ENCODE measurements at regions not wholly inside any gene's neighbourhood (a gene's known extent, or its start where the extent isn't known, plus 50 kb on each side); places are given as distances from the start of the nearest gene placed in this dataset.

DNA sequence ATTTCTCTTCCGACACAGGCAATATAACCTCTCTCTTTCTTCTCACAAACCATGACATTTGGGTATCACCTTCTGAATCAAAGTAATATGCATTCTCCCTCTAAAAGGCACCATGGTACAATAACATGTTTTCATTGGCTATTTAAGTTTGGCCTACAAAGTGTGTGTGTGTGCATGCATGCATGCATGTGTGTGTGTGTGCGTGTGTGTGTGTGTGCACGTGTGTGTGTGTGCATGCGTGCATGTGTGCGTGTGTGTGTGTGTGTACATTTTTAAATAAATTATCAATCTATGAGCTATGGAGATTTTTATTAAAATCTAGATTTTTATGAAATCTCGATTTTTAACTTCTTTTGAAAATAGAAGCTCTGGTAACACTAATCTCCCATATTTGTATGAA lies 745.3 kb upstream of the ZEB2 start:
- H3K27me3 ChIP-seq (ENCODE audit: insufficient read depth, poor library complexity, severe bottlenecking), result no peaks in the 10 kb centered on the region
- H3K4me3 ChIP-seq (ENCODE audit: severe bottlenecking), result no peak overlapping the region
- ATAC-seq (ENCODE audit: low read depth) (no peak), DNase-seq (ENCODE audit: low spot score) (no peak)
- H3K9me3 ChIP-seq (ENCODE audit: severe bottlenecking), result no peaks in the 10 kb centered on the region
- TF ChIP-seq, protein P1, sequence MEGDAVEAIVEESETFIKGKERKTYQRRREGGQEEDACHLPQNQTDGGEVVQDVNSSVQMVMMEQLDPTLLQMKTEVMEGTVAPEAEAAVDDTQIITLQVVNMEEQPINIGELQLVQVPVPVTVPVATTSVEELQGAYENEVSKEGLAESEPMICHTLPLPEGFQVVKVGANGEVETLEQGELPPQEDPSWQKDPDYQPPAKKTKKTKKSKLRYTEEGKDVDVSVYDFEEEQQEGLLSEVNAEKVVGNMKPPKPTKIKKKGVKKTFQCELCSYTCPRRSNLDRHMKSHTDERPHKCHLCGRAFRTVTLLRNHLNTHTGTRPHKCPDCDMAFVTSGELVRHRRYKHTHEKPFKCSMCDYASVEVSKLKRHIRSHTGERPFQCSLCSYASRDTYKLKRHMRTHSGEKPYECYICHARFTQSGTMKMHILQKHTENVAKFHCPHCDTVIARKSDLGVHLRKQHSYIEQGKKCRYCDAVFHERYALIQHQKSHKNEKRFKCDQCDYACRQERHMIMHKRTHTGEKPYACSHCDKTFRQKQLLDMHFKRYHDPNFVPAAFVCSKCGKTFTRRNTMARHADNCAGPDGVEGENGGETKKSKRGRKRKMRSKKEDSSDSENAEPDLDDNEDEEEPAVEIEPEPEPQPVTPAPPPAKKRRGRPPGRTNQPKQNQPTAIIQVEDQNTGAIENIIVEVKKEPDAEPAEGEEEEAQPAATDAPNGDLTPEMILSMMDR (IDR thresholded peaks at IDR 0.05; ENCODE audit: poor library complexity, severe bottlenecking), result no peak
- no peaks in the 10 kb centered on the region for H3K36me3 ChIP-seq (ENCODE audit: low read depth)
- H3K27ac ChIP-seq (ENCODE audit: poor library complexity, severe bottlenecking), result no peak overlapping the region
- no peaks in the 10 kb centered on the region for H3K4me1 ChIP-seq (ENCODE audit: insufficient read depth, poor library complexity, severe bottlenecking)

DNA sequence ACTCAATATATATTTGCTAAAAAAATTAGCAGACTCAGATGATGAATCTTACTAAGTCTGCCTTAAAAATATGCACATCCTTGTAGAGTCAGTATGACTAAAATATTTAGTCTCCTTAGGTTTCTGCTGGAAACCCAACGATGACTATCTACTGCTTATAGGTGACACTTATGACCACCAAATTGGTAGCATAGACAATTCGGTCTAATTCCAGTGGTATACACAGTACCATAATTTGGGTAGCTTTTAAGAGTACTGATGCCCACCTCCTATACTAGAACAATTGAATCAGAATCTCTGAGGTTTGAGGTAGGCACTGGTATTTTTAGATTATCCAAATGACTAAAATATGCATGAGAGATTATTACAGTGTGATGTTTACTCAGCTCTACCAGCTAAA lies 740.8 kb upstream of the ZEB2 start:
- H3K36me3 ChIP-seq (ENCODE audit: low read depth), result no peaks in the 10 kb centered on the region
- H3K4me3 ChIP-seq (ENCODE audit: severe bottlenecking), result no peak overlapping the region
- TF ChIP-seq, protein P1 (IDR thresholded peaks at IDR 0.05; ENCODE audit: poor library complexity, severe bottlenecking), result no peak
- no peaks in the 10 kb centered on the region for H3K4me1 ChIP-seq (ENCODE audit: insufficient read depth, poor library complexity, severe bottlenecking)
- H3K27me3 ChIP-seq (ENCODE audit: insufficient read depth, poor library complexity, severe bottlenecking), result no peaks in the 10 kb centered on the region
- no peaks in the 10 kb centered on the region for H3K9me3 ChIP-seq (ENCODE audit: severe bottlenecking)
- DNase-seq (ENCODE audit: low spot score), result no peak
- no peak overlapping the region for H3K27ac ChIP-seq (ENCODE audit: poor library complexity, severe bottlenecking)
- no peak for ATAC-seq (ENCODE audit: low read depth)

DNA sequence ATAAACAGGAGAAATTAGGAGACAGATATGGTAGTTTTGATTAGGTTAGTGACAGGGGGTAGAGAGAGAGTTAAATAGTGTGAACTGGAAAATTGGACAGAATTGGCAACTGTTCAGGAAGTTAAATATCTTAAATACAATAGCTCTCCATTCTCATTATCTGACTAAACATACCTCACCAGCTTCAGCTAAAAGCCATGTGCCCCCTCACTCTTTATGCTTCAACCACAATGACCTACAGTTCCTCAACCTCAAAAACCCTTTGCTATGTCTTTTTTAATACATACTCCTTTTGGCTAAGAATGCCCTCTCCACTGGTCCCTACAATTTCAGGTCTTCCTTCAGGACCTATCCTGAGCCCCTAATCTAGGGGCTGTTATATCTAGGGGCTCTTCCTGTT lies 740.2 kb upstream of the ZEB2 start:
- no peak for ATAC-seq (ENCODE audit: low read depth)
- Histone ChIP-seq H3K4me1 (ENCODE audit: insufficient read depth, poor library complexity, severe bottlenecking) (no peaks in the 10 kb centered on the region), H3K27ac (ENCODE audit: poor library complexity, severe bottlenecking) (no peak overlapping the region), H3K36me3 (ENCODE audit: low read depth) (no peaks in the 10 kb centered on the region), H3K27me3 (ENCODE audit: insufficient read depth, poor library complexity, severe bottlenecking) (no peaks in the 10 kb centered on the region), H3K4me3 (ENCODE audit: severe bottlenecking) (no peak overlapping the region), H3K9me3 (ENCODE audit: severe bottlenecking) (no peaks in the 10 kb centered on the region)
- DNase-seq (ENCODE audit: low spot score), result no peak
- TF ChIP-seq, protein P1 (IDR thresholded peaks at IDR 0.05; ENCODE audit: poor library complexity, severe bottlenecking), result no peak

DNA sequence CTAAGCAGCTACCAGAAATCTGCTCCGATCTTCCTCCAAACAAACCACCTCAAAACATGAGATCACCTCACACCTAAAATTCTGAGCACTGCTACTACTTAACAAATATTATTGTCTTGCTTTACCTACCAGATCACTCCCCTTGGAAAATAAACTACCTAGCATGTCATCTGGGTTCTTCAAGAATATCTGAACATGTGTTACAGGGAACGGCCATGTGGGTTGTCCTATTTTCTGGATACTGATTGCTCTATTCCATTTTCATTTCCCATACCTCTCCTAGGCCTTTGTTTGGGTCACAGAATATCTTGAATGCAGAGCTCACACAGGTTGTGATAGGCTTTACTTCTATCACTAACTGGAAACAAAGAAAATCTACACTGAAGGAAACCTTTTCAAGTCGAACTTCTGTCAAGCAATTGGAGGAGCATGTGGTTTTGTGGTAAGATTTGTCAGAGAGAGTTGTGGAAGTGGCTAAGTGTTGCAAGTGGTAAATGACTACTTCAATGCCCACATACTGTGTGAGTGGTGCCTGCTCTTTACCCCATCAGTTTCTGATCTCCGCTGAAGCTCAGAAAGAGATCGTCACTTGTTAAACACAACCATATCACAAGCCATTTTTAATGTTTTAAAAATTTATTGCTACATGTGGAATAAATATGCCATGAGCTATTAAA lies 739.1 kb upstream of the ZEB2 start:
- DNase-seq (ENCODE audit: low spot score), result no peak
- Histone ChIP-seq H3K36me3 (ENCODE audit: low read depth) (no peaks in the 10 kb centered on the region), H3K27me3 (ENCODE audit: insufficient read depth, poor library complexity, severe bottlenecking) (no peaks in the 10 kb centered on the region), H3K9me3 (ENCODE audit: severe bottlenecking) (no peaks in the 10 kb centered on the region), H3K27ac (ENCODE audit: poor library complexity, severe bottlenecking) (no peak overlapping the region), H3K4me3 (ENCODE audit: severe bottlenecking) (no peak overlapping the region), H3K4me1 (ENCODE audit: insufficient read depth, poor library complexity, severe bottlenecking) (no peaks in the 10 kb centered on the region)
- TF ChIP-seq, protein P1 (IDR thresholded peaks at IDR 0.05; ENCODE audit: poor library complexity, severe bottlenecking), result no peak
- no peak for ATAC-seq (ENCODE audit: low read depth)

DNA sequence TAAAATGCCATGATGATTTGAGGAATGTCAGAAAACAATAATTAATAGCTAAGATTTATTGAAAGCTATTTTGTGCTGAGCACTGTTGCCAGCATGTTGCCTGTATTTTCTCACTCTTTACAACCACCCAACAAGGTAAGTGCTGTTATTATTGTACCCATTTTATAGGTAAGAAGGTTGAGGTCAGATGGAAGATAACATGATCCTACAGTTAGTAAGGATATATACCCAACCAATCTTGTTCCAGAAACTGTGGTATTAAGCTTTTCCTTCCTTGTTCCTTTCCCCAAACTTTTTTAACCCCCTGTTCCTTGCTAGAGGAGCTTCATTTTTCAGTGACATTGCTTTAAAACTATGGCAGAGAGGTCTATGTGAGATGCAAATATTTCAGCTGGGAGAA lies 738.0 kb upstream of the ZEB2 start:
- TF ChIP-seq, protein P1 (IDR thresholded peaks at IDR 0.05; ENCODE audit: poor library complexity, severe bottlenecking), result no peak

More for the DNA sequence above, 738.0 kb upstream of the ZEB2 start:
- H3K4me1 ChIP-seq (ENCODE audit: insufficient read depth, poor library complexity, severe bottlenecking), result no peaks in the 10 kb centered on the region
- ATAC-seq (ENCODE audit: low read depth) (no peak), DNase-seq (ENCODE audit: low spot score) (no peak)
- H3K4me3 ChIP-seq (ENCODE audit: severe bottlenecking), result no peak overlapping the region
- H3K36me3 ChIP-seq (ENCODE audit: low read depth), result no peaks in the 10 kb centered on the region
- H3K9me3 ChIP-seq (ENCODE audit: severe bottlenecking), result no peaks in the 10 kb centered on the region
- H3K27me3 ChIP-seq (ENCODE audit: insufficient read depth, poor library complexity, severe bottlenecking), result no peaks in the 10 kb centered on the region
- H3K27ac ChIP-seq (ENCODE audit: poor library complexity, severe bottlenecking), result no peak overlapping the region

All from RWPE2 (cell line).